Gastroesophageal sphincter (tissue), 4 donors: ENCODE measurements at regions not wholly inside any gene's neighbourhood (a gene's known extent, or its start where the extent isn't known, plus 50 kb on each side); places are given as distances from the start of the nearest gene placed in this dataset.

Experiments
- ATAC-seq: fragments of 150-250 bp; one replicate; pipeline ENCODE4 v1.9.1; 2016; ENCODE audit warnings: mild to moderate bottlenecking, moderate library complexity
- H3K27ac ChIP-seq, 4 donors: fragments of 200-600 bp; sonication (generic) in 3 of 4; 1 replicate in 3 of 4; 2 replicates in 1 of 4; pipeline ENCODE4 v1.5.1; 2016 to 2019
- H3K27me3 ChIP-seq: fragments of 200-600 bp; sonication (generic); one replicate; pipeline ENCODE4 v1.5.1; 2019
- H3K36me3 ChIP-seq, 2 donors: fragments of 200-600 bp; sonication (generic); one replicate each; pipeline ENCODE4 v1.5.1; 2019; ENCODE audit warnings: control low read depth in 1 of 2
- H3K4me1 ChIP-seq, 3 donors: fragments of 200-600 bp; sonication (generic); 1 replicate in 2 of 3; 2 replicates in 1 of 3; pipeline ENCODE4 v1.5.1; 2016 to 2019; ENCODE audit warnings: control low read depth in 2 of 3
- H3K4me3 ChIP-seq, 2 donors: fragments of 200-600 bp; sonication (generic); one replicate each; pipeline ENCODE4 v1.5.1; 2019; ENCODE audit warnings: mild to moderate bottlenecking in 1 of 2, moderate library complexity in 1 of 2
- H3K9me3 ChIP-seq, 3 donors: fragments of 200-600 bp; sonication (generic); one replicate each; pipeline ENCODE4 v1.5.1; 2017 to 2019; ENCODE audit warnings: control low read depth in 2 of 3
- EP300 ChIP-seq: sonication (generic); formaldehyde crosslinking; IDR thresholded peaks from one replicate; pipeline ENCODE4 v1.6.1; 2017; ENCODE audit warnings: antibody characterized with exemption, mild to moderate bottlenecking
- POLR2A ChIP-seq, 2 donors: fragments of 450-650 bp; IDR thresholded peaks; one replicate each; pipeline ENCODE4 v1.6.1; 2017; ENCODE audit warnings: antibody characterized with exemption in 2 of 2, mild to moderate bottlenecking in 2 of 2, moderate library complexity in 1 of 2
- POLR2AphosphoS5 ChIP-seq: sonication (generic); formaldehyde crosslinking; IDR thresholded peaks from one replicate; pipeline ENCODE4 v1.6.1; 2017; ENCODE audit warnings: antibody characterized with exemption
- WGBS, 2 donors: methylation state at CpG; one replicate each; pipeline ENCODE4 v1.1.5; 2018; ENCODE audit warnings: low coverage in 1 of 2; 5-methylcytosine and 5-hydroxymethylcytosine counted together
- TF ChIP-seq, protein P1 (sequence below), 4 experiments: fragments of 200-600 bp in 2 of 4; fragments of 450-650 bp in 2 of 4; sonication (generic) in 1 of 4; IDR thresholded peaks; one replicate each; pipeline ENCODE4 v1.5.1; 2017 to 2019; ENCODE audit warnings: antibody characterized with exemption in 4 of 4, mild to moderate bottlenecking in 2 of 4, moderate library complexity in 2 of 4

GRCh38 chr7:81416659-81417058 is 353.2 kb downstream of the HGF start:
- H3K36me3 ChIP-seq, result no peaks in the 10 kb centered on the region
- ATAC-seq, result no peak
- no peaks in the 10 kb centered on the region for H3K9me3 ChIP-seq
- H3K27me3 ChIP-seq, result no peaks in the 10 kb centered on the region
- TF ChIP-seq, protein P1, sequence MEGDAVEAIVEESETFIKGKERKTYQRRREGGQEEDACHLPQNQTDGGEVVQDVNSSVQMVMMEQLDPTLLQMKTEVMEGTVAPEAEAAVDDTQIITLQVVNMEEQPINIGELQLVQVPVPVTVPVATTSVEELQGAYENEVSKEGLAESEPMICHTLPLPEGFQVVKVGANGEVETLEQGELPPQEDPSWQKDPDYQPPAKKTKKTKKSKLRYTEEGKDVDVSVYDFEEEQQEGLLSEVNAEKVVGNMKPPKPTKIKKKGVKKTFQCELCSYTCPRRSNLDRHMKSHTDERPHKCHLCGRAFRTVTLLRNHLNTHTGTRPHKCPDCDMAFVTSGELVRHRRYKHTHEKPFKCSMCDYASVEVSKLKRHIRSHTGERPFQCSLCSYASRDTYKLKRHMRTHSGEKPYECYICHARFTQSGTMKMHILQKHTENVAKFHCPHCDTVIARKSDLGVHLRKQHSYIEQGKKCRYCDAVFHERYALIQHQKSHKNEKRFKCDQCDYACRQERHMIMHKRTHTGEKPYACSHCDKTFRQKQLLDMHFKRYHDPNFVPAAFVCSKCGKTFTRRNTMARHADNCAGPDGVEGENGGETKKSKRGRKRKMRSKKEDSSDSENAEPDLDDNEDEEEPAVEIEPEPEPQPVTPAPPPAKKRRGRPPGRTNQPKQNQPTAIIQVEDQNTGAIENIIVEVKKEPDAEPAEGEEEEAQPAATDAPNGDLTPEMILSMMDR (IDR thresholded peaks at IDR 0.05), result no peak
- TF ChIP-seq POLR2AphosphoS5 (no peak), EP300 (no peak), POLR2A (IDR thresholded peaks at IDR 0.05) (no peak)
- H3K4me1 ChIP-seq, result no peaks in the 10 kb centered on the region
- no peak overlapping the region for H3K27ac ChIP-seq
- WGBS, 2 donors, result 95 to 100% methylated on average over 1 of the region's 1 CpG
- no peak overlapping the region for H3K4me3 ChIP-seq

GRCh38 chr7:81415181-81415580 is 354.7 kb downstream of the HGF start:
- TF ChIP-seq POLR2A (IDR thresholded peaks at IDR 0.05), result no peak
- no peak for TF ChIP-seq EP300
- TF ChIP-seq POLR2AphosphoS5, result no peak

DNA sequence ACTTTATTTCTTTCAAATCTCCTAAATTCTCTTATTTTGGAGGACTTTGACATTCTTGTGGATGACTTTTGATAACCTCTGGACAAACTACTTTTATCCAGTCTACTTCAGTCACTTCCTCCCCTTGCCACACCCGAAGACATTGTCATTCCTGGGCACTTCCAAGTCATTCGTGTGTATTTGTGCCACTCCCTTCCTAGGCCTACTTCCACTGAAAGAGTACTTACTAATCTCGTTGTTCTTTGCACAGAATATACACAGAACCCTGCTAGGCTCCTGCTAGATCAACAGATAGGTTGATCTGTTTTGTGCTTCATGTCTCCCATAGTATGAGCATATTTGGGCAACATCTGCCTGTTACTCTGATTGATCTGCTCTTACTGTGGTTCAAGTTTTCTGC is 355.4 kb downstream of the HGF start:
- no peak for TF ChIP-seq EP300
- no peak for TF ChIP-seq POLR2A (IDR thresholded peaks at IDR 0.05)
- TF ChIP-seq, protein P1 (IDR thresholded peaks at IDR 0.05), result no peak
- no peak for TF ChIP-seq POLR2AphosphoS5
- Histone ChIP-seq H3K27ac (no peak overlapping the region), H3K27me3 (no peaks in the 10 kb centered on the region), H3K9me3 (no peaks in the 10 kb centered on the region), H3K4me1 (no peaks in the 10 kb centered on the region), H3K36me3 (no peaks in the 10 kb centered on the region), H3K4me3 (no peak overlapping the region)
- no peak for ATAC-seq
- 69% methylated on average over 3 of the region's 3 CpGs; no CpG with 5 or more reads in 1 of the 2 donors for WGBS, 2 donors

More at GRCh38 chr7:81415181-81415580, 354.7 kb downstream of the HGF start:
- H3K36me3 ChIP-seq, result no peaks in the 10 kb centered on the region
- H3K9me3 ChIP-seq, result no peaks in the 10 kb centered on the region
- 89 to 90% methylated on average over 1 of the region's 1 CpG for WGBS, 2 donors
- ATAC-seq, result no peak
- H3K27me3 ChIP-seq, result no peaks in the 10 kb centered on the region
- H3K4me3 ChIP-seq, result no peak overlapping the region
- H3K27ac ChIP-seq, result no peak overlapping the region
- H3K4me1 ChIP-seq, result no peaks in the 10 kb centered on the region

DNA sequence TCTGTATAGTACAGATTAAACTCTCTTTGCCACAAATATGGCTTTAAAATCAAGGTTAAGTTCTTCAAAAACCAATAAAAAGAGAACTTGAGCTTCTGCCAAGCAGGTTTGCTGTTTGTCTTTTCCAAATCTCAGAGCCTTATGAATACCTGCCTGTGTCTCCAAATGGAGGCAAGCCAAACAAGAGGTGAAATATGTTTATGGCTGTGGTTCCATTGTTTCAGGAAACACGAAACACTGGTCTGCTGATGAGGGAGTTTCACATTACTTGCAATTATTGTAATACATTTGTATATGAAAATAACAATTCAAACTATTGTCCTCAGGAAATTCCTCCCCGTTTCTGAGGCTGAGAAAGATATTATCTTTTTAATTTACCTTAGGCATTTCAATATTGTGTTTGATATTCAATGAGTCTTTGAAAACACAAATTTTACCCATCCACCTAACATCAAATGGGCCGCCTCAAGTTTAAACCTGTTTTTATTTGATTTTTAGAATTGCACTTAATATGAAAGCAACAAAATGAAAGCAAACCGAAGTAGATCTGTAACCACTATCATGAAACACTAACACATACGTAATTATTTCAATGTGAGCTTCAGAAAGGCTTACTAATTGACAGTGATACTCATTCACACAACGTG is 359.3 kb downstream of the HGF start:
- no peaks in the 10 kb centered on the region for H3K36me3 ChIP-seq
- no peak for ATAC-seq
- H3K9me3 ChIP-seq, result no peaks in the 10 kb centered on the region
- no peaks in the 10 kb centered on the region for H3K27me3 ChIP-seq
- TF ChIP-seq POLR2AphosphoS5, result no peak
- no peak for TF ChIP-seq EP300
- TF ChIP-seq, protein P1 (IDR thresholded peaks at IDR 0.05), result no peak
- TF ChIP-seq POLR2A (IDR thresholded peaks at IDR 0.05), result no peak
- H3K4me1 ChIP-seq, result no peaks in the 10 kb centered on the region
- WGBS, 2 donors, result 73 to 74% methylated on average over 6 of the region's 6 CpGs
- no peak overlapping the region for H3K4me3 ChIP-seq
- H3K27ac ChIP-seq, result no peak overlapping the region

DNA sequence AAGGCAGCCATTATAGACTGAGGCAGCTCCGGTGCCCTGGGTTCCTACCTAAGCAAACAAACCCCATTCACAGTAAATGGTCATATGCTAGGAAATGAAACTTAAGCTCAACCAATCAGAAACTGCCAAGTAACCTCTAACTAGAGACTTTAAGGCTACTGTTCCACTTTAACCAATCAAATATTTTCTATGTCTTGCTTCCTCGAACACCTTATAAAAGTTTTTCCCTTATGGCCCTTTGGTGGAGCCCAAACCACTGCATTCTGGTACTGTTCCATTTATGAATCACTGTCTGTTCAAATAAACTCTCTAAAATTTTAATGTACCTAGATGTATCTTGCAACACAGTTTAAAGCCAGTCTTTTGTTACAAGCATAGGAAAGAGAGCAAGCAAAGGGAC is 361.1 kb downstream of the HGF start:
- ATAC-seq, result no peak
- Histone ChIP-seq H3K27ac (no peak overlapping the region), H3K4me3 (no peak overlapping the region), H3K27me3 (no peaks in the 10 kb centered on the region), H3K36me3 (no peaks in the 10 kb centered on the region), H3K4me1 (no peaks in the 10 kb centered on the region), H3K9me3 (no peaks in the 10 kb centered on the region)
- no peak for TF ChIP-seq POLR2AphosphoS5
- TF ChIP-seq EP300, result no peak
- TF ChIP-seq, protein P1 (IDR thresholded peaks at IDR 0.05), result no peak
- no peak for TF ChIP-seq POLR2A (IDR thresholded peaks at IDR 0.05)
- 91 to 100% methylated on average over 2 of the region's 2 CpGs for WGBS, 2 donors
